SK-N-MC (cell line): ENCODE measurements at regions not wholly inside any gene's neighbourhood (a gene's known extent, or its start where the extent isn't known, plus 50 kb on each side); places are given as distances from the start of the nearest gene placed in this dataset.

Experiments used
- EZH2 ChIP-seq: fragments of 200-600 bp; sonication (generic); IDR thresholded peaks from one replicate; pipeline ENCODE4 v1.6.1; 2017; ENCODE audit warnings: antibody characterized with exemption
- POLR2AphosphoS5 ChIP-seq: IDR thresholded peaks from 2 replicates; pipeline ENCODE4 v1.6.1; 2012; ENCODE audit warnings: mild to moderate bottlenecking, low read depth, low read length, borderline replicate concordance

- TF ChIP-seq EZH2 (no peak), POLR2AphosphoS5 (no peak)
Measured at GRCh38 chr1:209073879-209074278, 509.6 kb upstream of the CAMK1G start.
